GM12878 (cell line): ENCODE measurements at regions not wholly inside any gene's neighbourhood (a gene's known extent, or its start where the extent isn't known, plus 50 kb on each side); places are given as distances from the start of the nearest gene placed in this dataset.

Experiments used
- ATAC-seq: fragments of 200-7000 bp; cut with Tn5 transposase; 3 replicates; pipeline ENCODE4 v1.9.1; 2020; ENCODE audit warnings: mild to moderate bottlenecking, moderate library complexity
- BruUV-seq: library from RNA; stranded (reverse); fragments of 400-500 nt; replicated peaks from 2 replicates; lab custom pipeline; 2021; lab: Mats Ljungman, UMichigan
- CTCF ChIA-PET: fragments of 300-600 bp; sonication (Branson Sonifier 250); formaldehyde crosslinking; extraction: SDS; loops from one replicate; lab custom pipeline; 2021; ENCODE audit warnings: inconsistent platforms; lab: Yijun Ruan, JAX
- POLR2A ChIA-PET: fragments of 350-600 bp; formaldehyde crosslinking; extraction: SDS; loops from one replicate; lab custom pipeline; 2021; ENCODE audit warnings: inconsistent platforms; lab: Charles Lee
- RAD21 ChIA-PET: fragments of 300-600 bp; sonication (Branson Sonifier 250); formaldehyde crosslinking; loops from one replicate; lab custom pipeline; 2023; ENCODE audit warnings: antibody characterized with exemption; ENCODE audit not compliant: unreplicated experiment; lab: Charles Lee
- SMC1A ChIA-PET: fragments of 300-600 bp; sonication (Branson Sonifier 250); formaldehyde crosslinking; loops from one replicate; lab custom pipeline; 2023; ENCODE audit not compliant: unreplicated experiment, uncharacterized antibody; lab: Charles Lee
- DNase-seq: peaks from one replicate; pipeline ENCODE4 v3.0.0-alpha.2; 2011; ENCODE audit warnings: low read depth, low spot score
- FAIRE-seq: peaks from 3 replicates; lab custom pipeline; 2011; peaks lifted over from hg19 to GRCh38; lab: Jason Lieb, UNC
- H2AFZ ChIP-seq: 2 replicates; pipeline ENCODE4 v1.6.0; 2011; ENCODE audit warnings: low read depth, low read length, control low read depth; ENCODE audit not compliant: control insufficient read depth
- H3K27ac ChIP-seq: 2 replicates; pipeline ENCODE4 v1.5.1; 2011; ENCODE audit warnings: control low read depth; ENCODE audit not compliant: control insufficient read depth, insufficient read depth
- H3K27me3 ChIP-seq, 2 experiments: replicated peaks in 1 of 2; 2 replicates each; pipeline versions ENCODE4 v1.6.0 to v1.6.1; 2011; ENCODE audit warnings: low read length in 1 of 2; ENCODE audit not compliant: control insufficient read depth in 2 of 2, insufficient read depth in 2 of 2
- H3K36me3 ChIP-seq, 2 experiments: 2 replicates each; pipeline ENCODE4 v1.5.1; 2011; ENCODE audit warnings: low read length in 1 of 2; ENCODE audit not compliant: control insufficient read depth in 2 of 2, insufficient read depth in 2 of 2
- H3K4me1 ChIP-seq: 2 replicates; pipeline ENCODE4 v1.6.1; 2011; ENCODE audit warnings: mild to moderate bottlenecking, low read length, moderate library complexity, mixed read lengths; ENCODE audit not compliant: control insufficient read depth, insufficient read depth
- H3K4me2 ChIP-seq: 2 replicates; pipeline ENCODE4 v1.6.0; 2011; ENCODE audit warnings: control low read depth; ENCODE audit not compliant: control insufficient read depth, insufficient read depth
- H3K4me3 ChIP-seq: fragments of 200-600 bp; sonication (generic); 2 replicates; pipeline ENCODE4 v1.5.1; 2016
- H3K79me2 ChIP-seq: 2 replicates; pipeline ENCODE4 v1.6.0; 2011; ENCODE audit warnings: low read length; ENCODE audit not compliant: control insufficient read depth, insufficient read depth
- H3K9ac ChIP-seq: 2 replicates; pipeline ENCODE4 v1.8.0; 2011; ENCODE audit warnings: low read length, control low read depth, mixed read lengths; ENCODE audit not compliant: control insufficient read depth, insufficient read depth
- H3K9me3 ChIP-seq: replicated peaks from 3 replicates; pipeline ENCODE4 v1.5.1; 2011; ENCODE audit warnings: mild to moderate bottlenecking, low read length; ENCODE audit not compliant: control insufficient read depth, insufficient read depth
- H4K20me1 ChIP-seq: 2 replicates; pipeline ENCODE4 v1.6.0; 2011; ENCODE audit not compliant: control insufficient read depth, insufficient read depth
- CBX3 ChIP-seq: fragments of 200-600 bp; sonication (generic); IDR thresholded peaks from 2 replicates; pipeline ENCODE4 v1.6.1; 2016; ENCODE audit warnings: low read depth, borderline replicate concordance
- CHD1 ChIP-seq: IDR thresholded peaks from 2 replicates; pipeline ENCODE4 v1.6.1; 2012; ENCODE audit warnings: low read depth, low read length, improper control_type of control experiment
- CHD2 ChIP-seq: IDR thresholded peaks from 2 replicates; pipeline ENCODE4 v1.6.1; 2011; ENCODE audit warnings: low read depth, low read length, improper control_type of control experiment, borderline replicate concordance
- CHD4 ChIP-seq: fragments of 200-600 bp; sonication (generic); IDR thresholded peaks from 2 replicates; pipeline ENCODE4 v1.6.1; 2016; ENCODE audit warnings: mild to moderate bottlenecking
- CREB1 ChIP-seq: IDR thresholded peaks from 2 replicates; pipeline ENCODE4 v1.6.1; 2012; ENCODE audit warnings: low read depth, mild to moderate bottlenecking, inconsistent platforms
- JUNB ChIP-seq: IDR thresholded peaks from 2 replicates; pipeline ENCODE4 v1.6.1; 2016; ENCODE audit warnings: antibody characterized with exemption, mild to moderate bottlenecking
- PAX5 ChIP-seq: IDR thresholded peaks from 2 replicates; pipeline ENCODE4 v1.6.1; 2011; ENCODE audit warnings: low read depth, low read length, borderline replicate concordance
- RB1 ChIP-seq: fragments of 450-650 bp; formaldehyde crosslinking; IDR thresholded peaks from 2 replicates; pipeline ENCODE4 v1.6.1; 2017; ENCODE audit warnings: mild to moderate bottlenecking, borderline replicate concordance
- SMAD5 ChIP-seq: IDR thresholded peaks from 2 replicates; pipeline ENCODE4 v1.6.1; 2016; ENCODE audit warnings: antibody characterized with exemption, low read depth
- STAT1 ChIP-seq: fragments of 450-650 bp; conservative IDR thresholded peaks from 2 replicates; pipeline ENCODE4 v1.6.1; 2014; ENCODE audit warnings: antibody characterized with exemption, mild to moderate bottlenecking
- TCF12 ChIP-seq: IDR thresholded peaks from 2 replicates; pipeline ENCODE4 v1.6.1; 2011; ENCODE audit warnings: low read depth, mild to moderate bottlenecking, low read length
- ZNF217 ChIP-seq: fragments of 450-650 bp; IDR thresholded peaks from 2 replicates; pipeline ENCODE4 v1.6.1; 2017; ENCODE audit warnings: antibody characterized with exemption, mild to moderate bottlenecking
- WGBS: methylation state at CpG from one replicate; pipeline ENCODE4 v1.1.6; 2016; ENCODE audit warnings: low lambda C conversion rate; ENCODE audit not compliant: insufficient replicate concordance, insufficient coverage; ENCODE audit errors: missing lambda C conversion rate; 5-methylcytosine and 5-hydroxymethylcytosine counted together
- in situ Hi-C: fragments of 300-500 bp; cut with MboI; formaldehyde crosslinking; loops from 9 replicates; pipeline ENCODE4 v1.14.3; 2018; ENCODE audit warnings: mixed read lengths
- intact Hi-C: fragments of 100-400 bp; cut with micrococcal nuclease; formaldehyde crosslinking; loops from one replicate; pipeline ENCODE4 v1.14.2; 2022; ENCODE audit not compliant: unreplicated experiment
- TF ChIP-seq, protein P1 (sequence below): fragments of 450-650 bp; IDR thresholded peaks from 2 replicates; pipeline ENCODE4 v1.6.1; 2017; ENCODE audit warnings: mild to moderate bottlenecking, moderate library complexity
- TF ChIP-seq, protein P2 (sequence below): IDR thresholded peaks from 2 replicates; pipeline ENCODE4 v1.6.1; 2012; ENCODE audit warnings: low read length, inconsistent platforms
- TF ChIP-seq, protein P3 (sequence below): IDR thresholded peaks from 2 replicates; pipeline ENCODE4 v1.6.1; 2011; ENCODE audit warnings: borderline replicate concordance, low read depth, mild to moderate bottlenecking, moderate library complexity, mixed read lengths, low read length; ENCODE audit not compliant: insufficient read depth; ENCODE audit errors: extremely low read length
- TF ChIP-seq, protein P4 (sequence below): IDR thresholded peaks from 2 replicates; pipeline ENCODE4 v1.6.1; 2012; ENCODE audit warnings: low read depth, low read length, improper control_type of control experiment

DNA sequence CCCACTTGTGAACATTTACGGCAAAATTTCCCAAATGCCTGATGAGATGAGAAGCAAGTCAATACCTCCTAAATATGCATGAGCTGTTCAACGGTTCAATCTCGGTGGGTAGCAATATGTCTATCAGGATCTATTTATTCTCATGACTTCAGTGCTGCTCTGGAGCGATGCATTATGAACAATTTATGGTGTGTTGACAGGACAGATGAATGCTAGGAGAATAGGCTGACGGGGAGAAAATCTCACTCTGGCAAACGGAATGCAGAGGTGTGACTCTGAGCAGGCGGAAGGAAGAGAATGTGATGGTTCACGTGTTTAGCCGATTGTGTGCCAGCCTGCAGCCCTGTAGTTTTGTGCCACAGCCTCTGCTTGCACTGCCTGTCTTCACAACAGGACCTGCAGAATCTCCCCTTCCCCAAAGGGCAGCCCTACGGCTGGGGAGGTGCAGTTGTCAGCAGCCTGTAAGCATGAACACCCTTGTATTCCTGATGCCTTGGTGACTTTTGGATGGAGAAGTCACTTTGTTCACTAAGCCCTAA lies 345.2 kb downstream of the PHKB start:
- H3K27ac ChIP-seq = no peak overlapping the region
- H3K9ac ChIP-seq = no peak overlapping the region
- RAD21 ChIA-PET = no interaction called here
- intact Hi-C loops = no loop called here
- H3K4me3 ChIP-seq = no peak overlapping the region
- TF ChIP-seq SMAD5 (no peak), TCF12 (no peak), STAT1 (no peak), CREB1 (no peak), CHD2 (no peak), RB1 (no peak), ZNF217 (no peak), CHD4 (no peak), PAX5 (no peak), JUNB (no peak), CBX3 (no peak), CHD1 (no peak)
- TF ChIP-seq, protein P1, sequence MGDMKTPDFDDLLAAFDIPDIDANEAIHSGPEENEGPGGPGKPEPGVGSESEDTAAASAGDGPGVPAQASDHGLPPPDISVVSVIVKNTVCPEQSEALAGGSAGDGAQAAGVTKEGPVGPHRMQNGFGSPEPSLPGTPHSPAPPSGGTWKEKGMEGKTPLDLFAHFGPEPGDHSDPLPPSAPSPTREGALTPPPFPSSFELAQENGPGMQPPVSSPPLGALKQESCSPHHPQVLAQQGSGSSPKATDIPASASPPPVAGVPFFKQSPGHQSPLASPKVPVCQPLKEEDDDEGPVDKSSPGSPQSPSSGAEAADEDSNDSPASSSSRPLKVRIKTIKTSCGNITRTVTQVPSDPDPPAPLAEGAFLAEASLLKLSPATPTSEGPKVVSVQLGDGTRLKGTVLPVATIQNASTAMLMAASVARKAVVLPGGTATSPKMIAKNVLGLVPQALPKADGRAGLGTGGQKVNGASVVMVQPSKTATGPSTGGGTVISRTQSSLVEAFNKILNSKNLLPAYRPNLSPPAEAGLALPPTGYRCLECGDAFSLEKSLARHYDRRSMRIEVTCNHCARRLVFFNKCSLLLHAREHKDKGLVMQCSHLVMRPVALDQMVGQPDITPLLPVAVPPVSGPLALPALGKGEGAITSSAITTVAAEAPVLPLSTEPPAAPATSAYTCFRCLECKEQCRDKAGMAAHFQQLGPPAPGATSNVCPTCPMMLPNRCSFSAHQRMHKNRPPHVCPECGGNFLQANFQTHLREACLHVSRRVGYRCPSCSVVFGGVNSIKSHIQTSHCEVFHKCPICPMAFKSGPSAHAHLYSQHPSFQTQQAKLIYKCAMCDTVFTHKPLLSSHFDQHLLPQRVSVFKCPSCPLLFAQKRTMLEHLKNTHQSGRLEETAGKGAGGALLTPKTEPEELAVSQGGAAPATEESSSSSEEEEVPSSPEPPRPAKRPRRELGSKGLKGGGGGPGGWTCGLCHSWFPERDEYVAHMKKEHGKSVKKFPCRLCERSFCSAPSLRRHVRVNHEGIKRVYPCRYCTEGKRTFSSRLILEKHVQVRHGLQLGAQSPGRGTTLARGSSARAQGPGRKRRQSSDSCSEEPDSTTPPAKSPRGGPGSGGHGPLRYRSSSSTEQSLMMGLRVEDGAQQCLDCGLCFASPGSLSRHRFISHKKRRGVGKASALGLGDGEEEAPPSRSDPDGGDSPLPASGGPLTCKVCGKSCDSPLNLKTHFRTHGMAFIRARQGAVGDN = no peak
- TF ChIP-seq, protein P2, sequence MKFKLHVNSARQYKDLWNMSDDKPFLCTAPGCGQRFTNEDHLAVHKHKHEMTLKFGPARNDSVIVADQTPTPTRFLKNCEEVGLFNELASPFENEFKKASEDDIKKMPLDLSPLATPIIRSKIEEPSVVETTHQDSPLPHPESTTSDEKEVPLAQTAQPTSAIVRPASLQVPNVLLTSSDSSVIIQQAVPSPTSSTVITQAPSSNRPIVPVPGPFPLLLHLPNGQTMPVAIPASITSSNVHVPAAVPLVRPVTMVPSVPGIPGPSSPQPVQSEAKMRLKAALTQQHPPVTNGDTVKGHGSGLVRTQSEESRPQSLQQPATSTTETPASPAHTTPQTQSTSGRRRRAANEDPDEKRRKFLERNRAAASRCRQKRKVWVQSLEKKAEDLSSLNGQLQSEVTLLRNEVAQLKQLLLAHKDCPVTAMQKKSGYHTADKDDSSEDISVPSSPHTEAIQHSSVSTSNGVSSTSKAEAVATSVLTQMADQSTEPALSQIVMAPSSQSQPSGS = no peak
- TF ChIP-seq, protein P3, sequence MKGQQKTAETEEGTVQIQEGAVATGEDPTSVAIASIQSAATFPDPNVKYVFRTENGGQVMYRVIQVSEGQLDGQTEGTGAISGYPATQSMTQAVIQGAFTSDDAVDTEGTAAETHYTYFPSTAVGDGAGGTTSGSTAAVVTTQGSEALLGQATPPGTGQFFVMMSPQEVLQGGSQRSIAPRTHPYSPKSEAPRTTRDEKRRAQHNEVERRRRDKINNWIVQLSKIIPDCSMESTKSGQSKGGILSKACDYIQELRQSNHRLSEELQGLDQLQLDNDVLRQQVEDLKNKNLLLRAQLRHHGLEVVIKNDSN = no peak
- TF ChIP-seq, protein P4, sequence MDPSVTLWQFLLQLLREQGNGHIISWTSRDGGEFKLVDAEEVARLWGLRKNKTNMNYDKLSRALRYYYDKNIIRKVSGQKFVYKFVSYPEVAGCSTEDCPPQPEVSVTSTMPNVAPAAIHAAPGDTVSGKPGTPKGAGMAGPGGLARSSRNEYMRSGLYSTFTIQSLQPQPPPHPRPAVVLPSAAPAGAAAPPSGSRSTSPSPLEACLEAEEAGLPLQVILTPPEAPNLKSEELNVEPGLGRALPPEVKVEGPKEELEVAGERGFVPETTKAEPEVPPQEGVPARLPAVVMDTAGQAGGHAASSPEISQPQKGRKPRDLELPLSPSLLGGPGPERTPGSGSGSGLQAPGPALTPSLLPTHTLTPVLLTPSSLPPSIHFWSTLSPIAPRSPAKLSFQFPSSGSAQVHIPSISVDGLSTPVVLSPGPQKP = no peak
- 47% methylated on average over 10 of the region's 10 CpGs for WGBS
- H3K27me3 ChIP-seq = no peaks in the 10 kb centered on the region
- POLR2A ChIA-PET = no interaction called here
- DNase-seq (no peak), ATAC-seq (no peak), FAIRE-seq (no peak)
- no peaks in the 10 kb centered on the region for H3K9me3 ChIP-seq
- H3K4me2 ChIP-seq = no peak overlapping the region
- SMC1A ChIA-PET = no interaction called here
- in situ Hi-C loops = no loop called here
- BruUV-seq = no TSS peak
- no peaks in the 10 kb centered on the region for H3K4me1 ChIP-seq
- no peaks in the 10 kb centered on the region for H3K79me2 ChIP-seq
- H4K20me1 ChIP-seq = no peaks in the 10 kb centered on the region
- CTCF ChIA-PET = interaction anchor here (0.6 kb wide), 1 partner anchor 378 kb away, joined by 6 read pairs; no protein-coding TSS in a partner anchor
- H3K36me3 ChIP-seq = no peaks in the 10 kb centered on the region
- H2AFZ ChIP-seq = no peak overlapping the region
